LNCaP clone FGC (cell line): ENCODE measurements at regions not wholly inside any gene's neighbourhood (a gene's known extent, or its start where the extent isn't known, plus 50 kb on each side); places are given as distances from the start of the nearest gene placed in this dataset.
A peak's percentile ranks its signal among the peaks of the same experiment; 100 is the strongest.

Source experiments
- DNase-seq: peaks from one replicate; pipeline ENCODE4 v3.0.0-alpha.2; 2011; ENCODE audit warnings: low read depth
- H3K4me3 ChIP-seq: 2 replicates; pipeline ENCODE4 v1.5.1; 2011; ENCODE audit warnings: mild to moderate bottlenecking, low read depth, low read length, control low read depth
- TF ChIP-seq, protein P1 (sequence below): IDR thresholded peaks from 2 replicates; pipeline ENCODE4 v1.5.1; 2012; ENCODE audit warnings: mild to moderate bottlenecking; ENCODE audit not compliant: control insufficient read depth, insufficient read depth; ENCODE audit errors: extremely low read depth

DNA sequence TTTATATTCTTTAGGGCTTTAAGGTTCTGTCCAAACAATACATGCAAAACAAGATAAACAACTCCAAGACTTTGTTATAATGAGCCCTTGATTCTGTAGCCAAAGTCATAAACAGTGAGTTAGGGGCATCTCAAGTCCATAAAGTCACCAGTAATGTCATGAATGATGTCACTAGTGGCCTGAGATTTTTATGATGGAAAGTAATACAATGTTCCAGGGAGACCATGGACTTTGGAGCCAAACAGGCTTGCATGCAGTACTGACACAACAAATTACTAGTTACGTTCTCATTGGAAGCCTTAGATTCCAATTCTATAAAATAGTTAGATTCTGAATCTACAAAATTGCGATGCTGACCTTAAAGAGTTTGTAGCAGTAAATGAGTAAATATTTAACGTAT is 280.0 kb downstream of the HINT1 start:
- no peak overlapping the region for H3K4me3 ChIP-seq
- DNase-seq, result no peak
- TF ChIP-seq, protein P1, sequence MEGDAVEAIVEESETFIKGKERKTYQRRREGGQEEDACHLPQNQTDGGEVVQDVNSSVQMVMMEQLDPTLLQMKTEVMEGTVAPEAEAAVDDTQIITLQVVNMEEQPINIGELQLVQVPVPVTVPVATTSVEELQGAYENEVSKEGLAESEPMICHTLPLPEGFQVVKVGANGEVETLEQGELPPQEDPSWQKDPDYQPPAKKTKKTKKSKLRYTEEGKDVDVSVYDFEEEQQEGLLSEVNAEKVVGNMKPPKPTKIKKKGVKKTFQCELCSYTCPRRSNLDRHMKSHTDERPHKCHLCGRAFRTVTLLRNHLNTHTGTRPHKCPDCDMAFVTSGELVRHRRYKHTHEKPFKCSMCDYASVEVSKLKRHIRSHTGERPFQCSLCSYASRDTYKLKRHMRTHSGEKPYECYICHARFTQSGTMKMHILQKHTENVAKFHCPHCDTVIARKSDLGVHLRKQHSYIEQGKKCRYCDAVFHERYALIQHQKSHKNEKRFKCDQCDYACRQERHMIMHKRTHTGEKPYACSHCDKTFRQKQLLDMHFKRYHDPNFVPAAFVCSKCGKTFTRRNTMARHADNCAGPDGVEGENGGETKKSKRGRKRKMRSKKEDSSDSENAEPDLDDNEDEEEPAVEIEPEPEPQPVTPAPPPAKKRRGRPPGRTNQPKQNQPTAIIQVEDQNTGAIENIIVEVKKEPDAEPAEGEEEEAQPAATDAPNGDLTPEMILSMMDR, result no peak

DNA sequence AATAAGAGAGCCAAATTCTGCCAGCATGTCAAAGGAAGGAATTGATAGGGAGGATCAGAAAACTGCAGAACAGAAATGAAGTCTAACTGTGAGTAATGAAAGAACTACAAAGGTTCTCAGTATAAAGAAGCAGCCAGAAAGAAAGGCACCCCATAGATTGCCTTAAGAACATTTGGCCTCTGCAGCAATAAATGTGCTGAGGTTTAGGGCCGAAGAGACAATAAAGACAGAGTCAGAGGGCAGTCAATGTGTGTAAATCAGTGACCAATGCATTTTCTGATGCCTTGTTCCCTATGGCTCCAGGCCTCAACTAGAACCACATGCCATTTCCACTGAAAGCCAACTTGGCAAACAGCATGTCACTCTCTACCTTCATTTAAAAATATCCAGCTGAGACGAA is 281.0 kb downstream of the HINT1 start:
- TF ChIP-seq, protein P1, result no peak
- DNase-seq, result no peak

DNA sequence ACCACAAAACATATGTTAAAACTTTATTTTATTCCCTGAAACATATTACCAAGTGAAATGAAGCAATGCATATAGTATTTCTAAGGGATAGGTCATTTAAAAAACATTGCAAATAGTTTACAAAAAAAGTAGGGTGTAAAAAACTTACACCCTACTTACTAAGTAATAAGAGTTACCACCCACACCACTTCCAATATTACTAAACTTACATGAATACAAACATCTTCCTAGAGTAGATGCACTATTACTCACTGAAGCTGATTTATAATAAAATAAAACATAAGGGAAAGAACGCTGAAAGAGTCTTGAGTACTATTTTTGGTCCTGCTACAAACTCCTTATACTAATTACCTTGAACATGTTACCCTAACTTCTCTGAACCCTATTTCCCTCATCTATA is 289.4 kb downstream of the HINT1 start:
- no peak for DNase-seq
- H3K4me3 ChIP-seq, result no peak overlapping the region
- TF ChIP-seq, protein P1, result no peak

More for the DNA sequence above, 281.0 kb downstream of the HINT1 start:
- no peak overlapping the region for H3K4me3 ChIP-seq

DNA sequence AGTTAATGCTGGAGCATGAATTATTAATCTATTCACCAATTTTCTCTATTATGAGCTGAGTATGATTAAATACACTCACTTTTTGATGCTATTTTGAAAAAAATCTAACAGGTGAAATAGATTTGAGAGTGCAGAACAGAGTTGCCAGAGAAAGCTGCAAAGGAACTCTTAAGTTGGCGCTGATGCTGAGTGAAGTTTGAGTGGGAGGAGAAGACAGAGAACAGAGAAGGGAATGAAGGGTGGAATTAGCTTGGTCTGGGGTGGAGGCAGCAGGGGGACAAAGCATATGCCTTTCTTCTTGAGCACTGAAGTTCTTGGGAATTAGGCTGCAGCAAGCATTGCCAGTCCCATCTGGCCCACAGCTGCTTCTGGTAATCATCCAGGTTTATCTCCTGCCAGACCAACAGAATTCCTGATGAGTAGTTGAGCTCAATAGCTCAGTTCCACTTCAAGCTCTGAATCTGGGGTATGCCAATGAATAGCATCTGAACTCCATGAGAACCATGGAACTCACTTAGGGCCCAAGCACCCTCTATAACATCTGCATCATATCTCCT is 290.1 kb downstream of the HINT1 start:
- no peak overlapping the region for H3K4me3 ChIP-seq
- TF ChIP-seq, protein P1, result no peak
- no peak for DNase-seq

DNA sequence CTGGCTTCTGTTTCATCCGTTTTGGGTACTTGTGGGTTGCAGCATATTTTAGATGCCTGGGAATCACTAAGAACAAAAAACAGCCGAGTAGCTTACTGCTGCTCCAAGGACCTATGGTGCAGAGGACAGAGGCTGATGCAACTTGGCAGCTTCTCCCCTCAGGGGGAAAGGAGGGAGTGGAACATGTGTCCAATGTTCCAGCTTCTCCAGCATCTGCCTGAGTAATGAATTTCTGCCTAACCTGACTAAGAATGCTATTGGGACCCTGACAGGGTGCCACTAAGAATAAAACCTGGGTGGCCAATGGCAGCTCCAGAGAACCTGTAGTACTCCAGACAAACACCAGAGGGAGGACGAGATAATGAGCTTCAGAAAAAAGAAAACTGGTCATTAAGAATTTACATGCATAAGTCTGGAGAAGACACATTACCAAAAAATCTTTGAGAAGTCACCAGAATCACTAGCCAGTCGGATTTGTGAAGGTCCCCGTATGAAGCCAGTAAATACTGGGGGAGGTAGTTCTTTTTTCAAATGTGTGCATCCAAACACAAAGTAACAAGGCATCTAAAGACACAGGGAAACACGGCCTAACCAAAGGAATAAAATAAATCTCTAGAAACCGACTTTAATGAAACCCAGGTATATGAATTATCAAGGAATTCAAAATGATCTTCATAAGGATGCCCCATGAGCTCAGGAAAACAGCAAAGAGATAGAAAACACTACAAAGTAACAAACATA is 293.5 kb downstream of the HINT1 start:
- H3K4me3 ChIP-seq, result no peak overlapping the region
- TF ChIP-seq, protein P1, result peak; percentile 54
- DNase-seq, result no peak

DNA sequence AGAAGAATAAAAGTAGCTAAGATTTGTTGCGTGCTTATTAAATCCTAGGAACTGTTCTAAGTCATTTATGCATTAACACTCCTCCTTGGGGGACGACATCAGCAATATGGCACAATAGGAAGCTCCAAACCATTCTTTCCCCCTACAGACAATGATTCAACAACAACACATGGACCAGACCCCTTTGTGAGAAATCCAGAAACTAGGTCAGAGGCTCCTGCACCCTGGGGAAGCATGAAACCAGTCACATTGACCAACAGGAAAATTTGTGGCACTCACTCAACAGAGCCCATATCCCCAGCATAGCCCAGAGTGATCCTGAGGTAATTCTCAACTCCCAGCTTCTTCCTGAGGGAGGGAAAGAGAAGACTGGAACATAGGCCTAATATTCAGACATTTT is 294.4 kb downstream of the HINT1 start:
- H3K4me3 ChIP-seq, result no peak overlapping the region

More for the DNA sequence above, 294.4 kb downstream of the HINT1 start:
- DNase-seq, result no peak
- TF ChIP-seq, protein P1, result no peak
